Ishikawa (cell line): ENCODE measurements at regions not wholly inside any gene's neighbourhood (a gene's known extent, or its start where the extent isn't known, plus 50 kb on each side); places are given as distances from the start of the nearest gene placed in this dataset.

Source experiments
- USF1 ChIP-seq: IDR thresholded peaks from 2 replicates; pipeline ENCODE4 v1.6.1; 2012
- ZBTB7A ChIP-seq: IDR thresholded peaks from 2 replicates; pipeline ENCODE4 v1.6.1; 2012; ENCODE audit warnings: low read depth

GRCh38 chr1:87506147-87506546 lies 177.5 kb downstream of the LMO4 start:
- TF ChIP-seq ZBTB7A (no peak), USF1 (no peak)
